ENCODE measurements at regions not wholly inside any gene's neighbourhood (a gene's known extent, or its start where the extent isn't known, plus 50 kb on each side); places are given as distances from the start of the nearest gene placed in this dataset.
"Not testable (repeated sequence)": the region's sequence is repeated elsewhere in the genome, so short reads cannot be mapped to it uniquely, and the experiment has no call there.

DNA sequence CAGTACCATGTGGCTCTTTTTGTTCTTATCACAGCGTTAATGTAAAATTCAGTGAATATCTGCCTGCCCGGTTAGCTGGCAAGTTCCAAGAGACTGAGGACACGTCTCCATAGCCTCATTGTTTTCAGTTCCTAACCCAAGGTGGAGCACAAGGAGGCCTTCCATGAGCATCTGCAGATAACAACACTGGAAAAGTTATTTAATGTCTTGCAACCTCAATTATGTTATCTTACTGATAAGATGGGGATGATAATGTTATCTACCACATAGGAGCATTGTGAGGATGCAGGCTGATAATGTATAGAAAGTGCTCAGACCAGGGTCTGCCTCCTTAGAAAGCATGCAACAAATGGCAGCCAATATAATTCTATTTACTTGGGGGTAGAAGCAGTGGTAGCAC, 109.6 kb upstream of the DNAH14 start (continued):
- TF ChIP-seq, protein P1, sequence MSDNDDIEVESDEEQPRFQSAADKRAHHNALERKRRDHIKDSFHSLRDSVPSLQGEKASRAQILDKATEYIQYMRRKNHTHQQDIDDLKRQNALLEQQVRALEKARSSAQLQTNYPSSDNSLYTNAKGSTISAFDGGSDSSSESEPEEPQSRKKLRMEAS (IDR thresholded peaks at IDR 0.05): no peak
- no peak for TF ChIP-seq RAD21 (IDR thresholded peaks at IDR 0.05)
- no peak for TF ChIP-seq YY1 (IDR thresholded peaks at IDR 0.05)
- no peak for TF ChIP-seq FOXA2 (IDR thresholded peaks at IDR 0.05)

- H3K4me3 ChIP-seq (ENCODE audit: low read depth in 1 of 3, low read length in 3 of 3): no peak overlapping the region
- H3K4me1 ChIP-seq (ENCODE audit: control insufficient read depth in 4 of 4, insufficient read depth in 4 of 4, low read length in 3 of 4): no peaks in the 10 kb centered on the region
- no peak overlapping the region for H3K9ac ChIP-seq (ENCODE audit: low read depth in 1 of 2, low read length in 2 of 2)
- no peaks in the 10 kb centered on the region for H3K36me3 ChIP-seq (ENCODE audit: control insufficient read depth in 4 of 4, insufficient read depth in 3 of 4, low read depth in 1 of 4, low read length in 3 of 4)
- peaks cover 0 to 2% (median under 1%) of the 10 kb centered on the region in 4 donors for H3K9me3 ChIP-seq (ENCODE audit: control insufficient read depth in 4 of 4, low read length in 3 of 4)
- H3K27ac ChIP-seq (ENCODE audit: low read depth in 1 of 2, low read length in 2 of 2): no peak overlapping the region
- DNase-seq (ENCODE audit: low spot score): no peak
- TF ChIP-seq, protein P2, sequence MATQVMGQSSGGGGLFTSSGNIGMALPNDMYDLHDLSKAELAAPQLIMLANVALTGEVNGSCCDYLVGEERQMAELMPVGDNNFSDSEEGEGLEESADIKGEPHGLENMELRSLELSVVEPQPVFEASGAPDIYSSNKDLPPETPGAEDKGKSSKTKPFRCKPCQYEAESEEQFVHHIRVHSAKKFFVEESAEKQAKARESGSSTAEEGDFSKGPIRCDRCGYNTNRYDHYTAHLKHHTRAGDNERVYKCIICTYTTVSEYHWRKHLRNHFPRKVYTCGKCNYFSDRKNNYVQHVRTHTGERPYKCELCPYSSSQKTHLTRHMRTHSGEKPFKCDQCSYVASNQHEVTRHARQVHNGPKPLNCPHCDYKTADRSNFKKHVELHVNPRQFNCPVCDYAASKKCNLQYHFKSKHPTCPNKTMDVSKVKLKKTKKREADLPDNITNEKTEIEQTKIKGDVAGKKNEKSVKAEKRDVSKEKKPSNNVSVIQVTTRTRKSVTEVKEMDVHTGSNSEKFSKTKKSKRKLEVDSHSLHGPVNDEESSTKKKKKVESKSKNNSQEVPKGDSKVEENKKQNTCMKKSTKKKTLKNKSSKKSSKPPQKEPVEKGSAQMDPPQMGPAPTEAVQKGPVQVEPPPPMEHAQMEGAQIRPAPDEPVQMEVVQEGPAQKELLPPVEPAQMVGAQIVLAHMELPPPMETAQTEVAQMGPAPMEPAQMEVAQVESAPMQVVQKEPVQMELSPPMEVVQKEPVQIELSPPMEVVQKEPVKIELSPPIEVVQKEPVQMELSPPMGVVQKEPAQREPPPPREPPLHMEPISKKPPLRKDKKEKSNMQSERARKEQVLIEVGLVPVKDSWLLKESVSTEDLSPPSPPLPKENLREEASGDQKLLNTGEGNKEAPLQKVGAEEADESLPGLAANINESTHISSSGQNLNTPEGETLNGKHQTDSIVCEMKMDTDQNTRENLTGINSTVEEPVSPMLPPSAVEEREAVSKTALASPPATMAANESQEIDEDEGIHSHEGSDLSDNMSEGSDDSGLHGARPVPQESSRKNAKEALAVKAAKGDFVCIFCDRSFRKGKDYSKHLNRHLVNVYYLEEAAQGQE (IDR thresholded peaks at IDR 0.05): no peak
- TF ChIP-seq RAD21 (IDR thresholded peaks at IDR 0.05) (no peak), ZBTB33 (IDR thresholded peaks at IDR 0.05) (no peak), SP1 (IDR thresholded peaks at IDR 0.05) (no peak), HNF4G (IDR thresholded peaks at IDR 0.05) (no peak), JUND (IDR thresholded peaks at IDR 0.05) (no peak)
- TF ChIP-seq, protein P1 (IDR thresholded peaks at IDR 0.05): no peak
- TF ChIP-seq, protein P3, sequence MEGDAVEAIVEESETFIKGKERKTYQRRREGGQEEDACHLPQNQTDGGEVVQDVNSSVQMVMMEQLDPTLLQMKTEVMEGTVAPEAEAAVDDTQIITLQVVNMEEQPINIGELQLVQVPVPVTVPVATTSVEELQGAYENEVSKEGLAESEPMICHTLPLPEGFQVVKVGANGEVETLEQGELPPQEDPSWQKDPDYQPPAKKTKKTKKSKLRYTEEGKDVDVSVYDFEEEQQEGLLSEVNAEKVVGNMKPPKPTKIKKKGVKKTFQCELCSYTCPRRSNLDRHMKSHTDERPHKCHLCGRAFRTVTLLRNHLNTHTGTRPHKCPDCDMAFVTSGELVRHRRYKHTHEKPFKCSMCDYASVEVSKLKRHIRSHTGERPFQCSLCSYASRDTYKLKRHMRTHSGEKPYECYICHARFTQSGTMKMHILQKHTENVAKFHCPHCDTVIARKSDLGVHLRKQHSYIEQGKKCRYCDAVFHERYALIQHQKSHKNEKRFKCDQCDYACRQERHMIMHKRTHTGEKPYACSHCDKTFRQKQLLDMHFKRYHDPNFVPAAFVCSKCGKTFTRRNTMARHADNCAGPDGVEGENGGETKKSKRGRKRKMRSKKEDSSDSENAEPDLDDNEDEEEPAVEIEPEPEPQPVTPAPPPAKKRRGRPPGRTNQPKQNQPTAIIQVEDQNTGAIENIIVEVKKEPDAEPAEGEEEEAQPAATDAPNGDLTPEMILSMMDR (IDR thresholded peaks at IDR 0.05; ENCODE audit: low read depth, low read length, missing input control): no peak
- TF ChIP-seq, protein P4, sequence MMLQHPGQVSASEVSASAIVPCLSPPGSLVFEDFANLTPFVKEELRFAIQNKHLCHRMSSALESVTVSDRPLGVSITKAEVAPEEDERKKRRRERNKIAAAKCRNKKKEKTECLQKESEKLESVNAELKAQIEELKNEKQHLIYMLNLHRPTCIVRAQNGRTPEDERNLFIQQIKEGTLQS (IDR thresholded peaks at IDR 0.05): no peak
- WGBS: 60% methylated on average over 3 of the region's 3 CpGs
- H3K27me3 ChIP-seq (ENCODE audit: control insufficient read depth in 4 of 4, insufficient read depth in 4 of 4, low read length in 3 of 4): no peaks in the 10 kb centered on the region
Observed at GRCh38 chr1:224820341-224820740, 109.1 kb upstream of the DNAH14 start.

DNA sequence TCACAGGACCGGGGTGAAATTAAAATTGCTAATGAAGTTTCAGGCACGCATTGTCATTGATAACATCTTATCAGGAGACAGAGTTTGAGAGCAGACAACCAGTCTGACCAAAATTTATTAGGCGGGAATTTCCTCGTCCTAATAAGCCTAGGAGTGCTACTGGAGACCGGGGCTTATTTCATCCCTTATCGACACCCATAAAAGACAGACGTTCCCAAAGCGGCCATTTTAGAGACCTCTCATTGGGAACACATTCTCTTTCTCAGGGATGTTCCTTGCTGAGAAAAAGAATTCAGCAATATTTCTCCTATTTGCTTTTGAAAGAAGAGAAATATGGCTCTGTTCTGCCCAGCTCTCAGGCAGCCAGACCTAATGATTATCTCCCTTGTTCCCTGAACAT, 107.7 kb upstream of the DNAH14 start:
- WGBS: 91% methylated on average over 8 of the region's 8 CpGs
- H3K27ac ChIP-seq (ENCODE audit: low read depth in 1 of 2, low read length in 2 of 2): not testable (repeated sequence)

More for the DNA sequence above, 107.7 kb upstream of the DNAH14 start:
- not testable (repeated sequence) for DNase-seq (ENCODE audit: low spot score); H3K36me3 ChIP-seq (ENCODE audit: control insufficient read depth in 4 of 4, insufficient read depth in 3 of 4, low read depth in 1 of 4, low read length in 3 of 4); H3K9me3 ChIP-seq (ENCODE audit: control insufficient read depth in 4 of 4, low read length in 3 of 4); H3K27me3 ChIP-seq (ENCODE audit: control insufficient read depth in 4 of 4, insufficient read depth in 4 of 4, low read length in 3 of 4); H3K4me1 ChIP-seq (ENCODE audit: control insufficient read depth in 4 of 4, insufficient read depth in 4 of 4, low read length in 3 of 4); H3K4me3 ChIP-seq (ENCODE audit: low read depth in 1 of 3, low read length in 3 of 3); H3K9ac ChIP-seq (ENCODE audit: low read depth in 1 of 2, low read length in 2 of 2)

All from liver (tissue), 8 donors.